ENCODE measurements at regions not wholly inside any gene's neighbourhood (a gene's known extent, or its start where the extent isn't known, plus 50 kb on each side); places are given as distances from the start of the nearest gene placed in this dataset.
"Not testable (repeated sequence)": the region's sequence is repeated elsewhere in the genome, so short reads cannot be mapped to it uniquely, and the experiment has no call there.

- H3K4me1 ChIP-seq (ENCODE audit: insufficient read depth, low read length); H3F3A ChIP-seq (ENCODE audit: low read length, unreplicated experiment); intact Hi-C loops (cut with micrococcal nuclease); H2AFZ ChIP-seq (ENCODE audit: low read length); H3K36me3 ChIP-seq (ENCODE audit: low read depth, low read length); H3K4me2 ChIP-seq (ENCODE audit: low read length); H4K20me1 ChIP-seq (ENCODE audit: low read length); H3K9me2 ChIP-seq (replicated peaks; ENCODE audit: low read length); CTCF ChIA-PET; H3K27me3 ChIP-seq (ENCODE audit: low read length); ATAC-seq; H3K27ac ChIP-seq (ENCODE audit: low read length); BruUV-seq (replicated peaks); H3K4me3 ChIP-seq (ENCODE audit: low read length); H3K9ac ChIP-seq (ENCODE audit: low read length); POLR2A ChIA-PET (ENCODE audit: unreplicated experiment); H3K79me2 ChIP-seq (ENCODE audit: low read length); H3K9me3 ChIP-seq (ENCODE audit: low read length): not testable (repeated sequence)
- DNase-seq = peak; percentile 33
- TF ChIP-seq CTCF (conservative IDR thresholded peaks at IDR 0.05; ENCODE audit: low read depth, low read length) = peak; percentile 31
Measured at GRCh38 chrX:98850639-98851038, 1559.4 kb downstream of the PCDH19 start.
